GM18867 (cell line): ENCODE measurements at regions not wholly inside any gene's neighbourhood (a gene's known extent, or its start where the extent isn't known, plus 50 kb on each side); places are given as distances from the start of the nearest gene placed in this dataset.

Source experiments
- ATAC-seq: cut with Tn5 transposase; IDR thresholded peaks from one replicate; pipeline ENCODE4 v1.9.1; 2021; ENCODE audit warnings: mild to moderate bottlenecking, moderate library complexity; ENCODE audit not compliant: unreplicated experiment

GRCh38 chr6:164133095-164133494, 718.6 kb downstream of the QKI start:
- no peak for ATAC-seq

- no peak for ATAC-seq
Measured at GRCh38 chr6:164130585-164130984, 716.1 kb downstream of the QKI start.

GRCh38 chr6:164130151-164130550, 715.6 kb downstream of the QKI start:
- ATAC-seq, result no peak

- ATAC-seq, result no peak
Measured at GRCh38 chr6:164129218-164129617, 714.7 kb downstream of the QKI start.

- ATAC-seq, result no peak
Measured at GRCh38 chr6:164128101-164128500, 713.6 kb downstream of the QKI start.

- no peak for ATAC-seq
Measured at GRCh38 chr6:164124986-164125385, 710.5 kb downstream of the QKI start.

- ATAC-seq, result no peak
Measured at GRCh38 chr6:164124473-164124872, 710.0 kb downstream of the QKI start.

- no peak for ATAC-seq
Measured at GRCh38 chr6:164122109-164122508, 707.6 kb downstream of the QKI start.

- ATAC-seq, result peak; percentile 63
Measured at GRCh38 chr6:164121527-164121926, 707.0 kb downstream of the QKI start.

GRCh38 chr6:164114651-164115050, 700.1 kb downstream of the QKI start:
- ATAC-seq, result no peak

- no peak for ATAC-seq
Measured at GRCh38 chr6:164114051-164114450, 699.5 kb downstream of the QKI start.

GRCh38 chr6:164113637-164114036, 699.1 kb downstream of the QKI start:
- ATAC-seq, result no peak

- no peak for ATAC-seq
Measured at GRCh38 chr6:164109770-164110140, 695.2 kb downstream of the QKI start.

- ATAC-seq, result no peak
Measured at GRCh38 chr6:164108869-164109769, 694.6 kb downstream of the QKI start.

- no peak for ATAC-seq
Measured at GRCh38 chr6:164108092-164108491, 693.6 kb downstream of the QKI start.

- no peak for ATAC-seq
Measured at GRCh38 chr6:164107297-164107995, 692.9 kb downstream of the QKI start.

- peak; percentile 63 for ATAC-seq
Measured at GRCh38 chr6:164106345-164106769, 691.8 kb downstream of the QKI start.

- no peak for ATAC-seq
Measured at GRCh38 chr6:164105705-164106104, 691.2 kb downstream of the QKI start.

GRCh38 chr6:164104432-164104831, 689.9 kb downstream of the QKI start:
- ATAC-seq, result no peak

GRCh38 chr6:164102693-164103092, 688.2 kb downstream of the QKI start:
- no peak for ATAC-seq

GRCh38 chr6:164101859-164102258, 687.3 kb downstream of the QKI start:
- no peak for ATAC-seq

- ATAC-seq, result no peak
Measured at GRCh38 chr6:164099269-164099865, 684.8 kb downstream of the QKI start.
